Left forelimb (tissue), 1 donor: ENCODE measurements at regions not wholly inside any gene's neighbourhood (a gene's known extent, or its start where the extent isn't known, plus 50 kb on each side); places are given as distances from the start of the nearest gene placed in this dataset.
"Not testable (repeated sequence)": the region's sequence is repeated elsewhere in the genome, so short reads cannot be mapped to it uniquely, and the experiment has no call there.

ENCODE experiments used
- DNase-seq: peaks from one replicate; pipeline ENCODE4 v3.0.0-alpha.2; 2018; ENCODE audit warnings: low spot score

GRCh38 chrX:1059576-1060561 lies 152.6 kb downstream of the CRLF2 start:
- no peak for DNase-seq

GRCh38 chrX:1053600-1053999 lies 158.8 kb downstream of the CRLF2 start:
- DNase-seq: not testable (repeated sequence)

- no peak for DNase-seq
Measured at GRCh38 chrX:1053072-1053471, 159.4 kb downstream of the CRLF2 start.

GRCh38 chrX:1052021-1052420 lies 160.4 kb downstream of the CRLF2 start:
- DNase-seq: no peak

GRCh38 chrX:1051421-1051820 lies 161.0 kb downstream of the CRLF2 start:
- DNase-seq: no peak

- no peak for DNase-seq
Measured at GRCh38 chrX:1045680-1046314, 166.7 kb downstream of the CRLF2 start.

- DNase-seq: no peak
Measured at GRCh38 chrX:1041091-1041490, 171.4 kb downstream of the CRLF2 start.

GRCh38 chrX:1035931-1036330 lies 176.5 kb downstream of the CRLF2 start:
- DNase-seq: not testable (repeated sequence)

GRCh38 chrX:1035206-1035605 lies 177.2 kb downstream of the CRLF2 start:
- DNase-seq: no peak

GRCh38 chrX:1034717-1035116 lies 177.7 kb downstream of the CRLF2 start:
- DNase-seq: no peak

- no peak for DNase-seq
Measured at GRCh38 chrX:1031521-1032430, 180.7 kb downstream of the CRLF2 start.

GRCh38 chrX:1029494-1029893 lies 183.0 kb downstream of the CRLF2 start:
- no peak for DNase-seq

- DNase-seq: no peak
Measured at GRCh38 chrX:1027680-1028079, 184.8 kb downstream of the CRLF2 start.

GRCh38 chrX:1027133-1027532 lies 185.3 kb downstream of the CRLF2 start:
- no peak for DNase-seq

GRCh38 chrX:1026263-1027015 lies 186.0 kb downstream of the CRLF2 start:
- DNase-seq: no peak

- DNase-seq: no peak
Measured at GRCh38 chrX:1025413-1025812, 187.0 kb downstream of the CRLF2 start.

GRCh38 chrX:1023676-1024075 lies 188.8 kb downstream of the CRLF2 start:
- no peak for DNase-seq

GRCh38 chrX:1021314-1021993 lies 191.0 kb downstream of the CRLF2 start:
- DNase-seq: not testable (repeated sequence)

GRCh38 chrX:1020634-1021166 lies 191.7 kb downstream of the CRLF2 start:
- no peak for DNase-seq

GRCh38 chrX:1016926-1017325 lies 195.5 kb downstream of the CRLF2 start:
- not testable (repeated sequence) for DNase-seq

GRCh38 chrX:1016281-1016680 lies 196.2 kb downstream of the CRLF2 start:
- not testable (repeated sequence) for DNase-seq
